ENCODE measurements at regions not wholly inside any gene's neighbourhood (a gene's known extent, or its start where the extent isn't known, plus 50 kb on each side); places are given as distances from the start of the nearest gene placed in this dataset.

GRCh38 chr3:166519443-166519842 is 682.2 kb upstream of the BCHE start:
- TF ChIP-seq CTCF (IDR thresholded peaks at IDR 0.05) (no peak), POLR2A (IDR thresholded peaks at IDR 0.05) (no peak), POLR2AphosphoS5 (IDR thresholded peaks at IDR 0.05) (no peak), EP300 (IDR thresholded peaks at IDR 0.05) (no peak)

Data from gastroesophageal sphincter (tissue), 3 donors.